Epithelial cell of esophagus (primary cell): ENCODE measurements at regions not wholly inside any gene's neighbourhood (a gene's known extent, or its start where the extent isn't known, plus 50 kb on each side); places are given as distances from the start of the nearest gene placed in this dataset.

Source experiments
- DNase-seq: peaks from one replicate; pipeline ENCODE4 v3.0.0; 2010; ENCODE audit warnings: low read depth
- H3K4me3 ChIP-seq: 2 replicates; pipeline ENCODE4 v1.5.1; 2011; ENCODE audit warnings: mild to moderate bottlenecking, low read length, control low read depth
- TF ChIP-seq, protein P1 (sequence below): IDR thresholded peaks from 2 replicates; pipeline ENCODE4 v1.5.1; 2011; ENCODE audit warnings: low read depth, mild to moderate bottlenecking, low read length, control low read depth, inconsistent platforms; ENCODE audit not compliant: insufficient read depth; ENCODE audit errors: missing control alignments

DNA sequence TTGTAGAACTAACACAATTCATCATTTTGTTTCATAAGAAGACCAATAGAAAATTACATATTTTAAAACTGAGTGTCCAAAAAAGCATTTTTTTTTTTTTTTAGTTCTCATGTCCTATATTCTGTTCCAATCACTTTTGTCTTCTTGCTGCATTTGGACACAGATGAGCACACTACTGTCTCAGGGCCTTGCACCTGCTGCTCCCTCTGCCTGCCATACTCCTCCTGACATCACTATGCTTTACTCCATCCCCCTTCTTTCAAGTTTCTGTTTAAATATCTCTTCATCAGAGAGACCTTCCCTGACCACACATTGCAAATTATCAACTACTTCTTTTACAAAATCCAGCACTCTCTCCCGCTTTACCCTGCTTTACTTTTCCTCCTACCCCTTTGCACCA is 230.7 kb upstream of the GK2 start:
- H3K4me3 ChIP-seq: no peak overlapping the region
- TF ChIP-seq, protein P1, sequence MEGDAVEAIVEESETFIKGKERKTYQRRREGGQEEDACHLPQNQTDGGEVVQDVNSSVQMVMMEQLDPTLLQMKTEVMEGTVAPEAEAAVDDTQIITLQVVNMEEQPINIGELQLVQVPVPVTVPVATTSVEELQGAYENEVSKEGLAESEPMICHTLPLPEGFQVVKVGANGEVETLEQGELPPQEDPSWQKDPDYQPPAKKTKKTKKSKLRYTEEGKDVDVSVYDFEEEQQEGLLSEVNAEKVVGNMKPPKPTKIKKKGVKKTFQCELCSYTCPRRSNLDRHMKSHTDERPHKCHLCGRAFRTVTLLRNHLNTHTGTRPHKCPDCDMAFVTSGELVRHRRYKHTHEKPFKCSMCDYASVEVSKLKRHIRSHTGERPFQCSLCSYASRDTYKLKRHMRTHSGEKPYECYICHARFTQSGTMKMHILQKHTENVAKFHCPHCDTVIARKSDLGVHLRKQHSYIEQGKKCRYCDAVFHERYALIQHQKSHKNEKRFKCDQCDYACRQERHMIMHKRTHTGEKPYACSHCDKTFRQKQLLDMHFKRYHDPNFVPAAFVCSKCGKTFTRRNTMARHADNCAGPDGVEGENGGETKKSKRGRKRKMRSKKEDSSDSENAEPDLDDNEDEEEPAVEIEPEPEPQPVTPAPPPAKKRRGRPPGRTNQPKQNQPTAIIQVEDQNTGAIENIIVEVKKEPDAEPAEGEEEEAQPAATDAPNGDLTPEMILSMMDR: no peak
- no peak for DNase-seq

DNA sequence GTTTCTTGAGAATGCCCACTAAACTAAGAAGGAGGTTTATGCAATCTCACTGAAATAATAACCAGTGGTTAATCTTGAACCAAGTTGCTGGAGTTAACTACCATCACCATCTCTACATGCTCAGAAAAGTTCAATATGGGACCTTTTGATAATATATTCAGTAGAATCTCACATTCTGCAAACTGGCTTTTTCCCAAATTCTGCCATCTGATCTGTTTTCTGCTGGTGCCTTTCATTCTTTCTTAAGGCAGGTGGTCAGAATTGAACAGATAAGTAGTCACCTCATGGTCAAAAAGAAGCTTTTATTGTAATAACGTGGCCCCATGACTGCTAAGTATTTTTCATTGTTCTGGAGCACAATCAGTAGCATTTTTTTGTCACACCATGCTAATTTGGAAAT is 229.0 kb upstream of the GK2 start:
- no peak overlapping the region for H3K4me3 ChIP-seq
- DNase-seq: no peak
- TF ChIP-seq, protein P1: no peak

DNA sequence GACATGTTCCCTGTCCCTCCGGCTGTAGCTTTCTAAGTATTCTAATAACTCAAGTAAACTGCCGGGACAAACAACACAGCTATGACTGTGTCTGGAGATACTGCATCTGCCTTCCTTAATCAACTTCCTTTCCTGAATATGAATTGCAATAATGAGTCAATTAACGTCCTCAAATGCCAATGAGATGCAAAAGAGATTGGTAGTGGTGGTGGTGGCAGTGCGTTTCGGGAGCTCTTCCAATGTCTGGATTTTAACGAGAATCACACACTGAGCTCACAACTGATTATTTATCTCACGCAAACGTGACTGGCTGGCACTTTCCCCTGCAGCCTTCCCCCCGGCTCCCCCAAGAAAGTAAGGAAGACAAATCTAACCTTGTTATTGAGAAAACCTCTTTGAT is 226.1 kb upstream of the GK2 start:
- DNase-seq: no peak
- TF ChIP-seq, protein P1: no peak
- no peak overlapping the region for H3K4me3 ChIP-seq

DNA sequence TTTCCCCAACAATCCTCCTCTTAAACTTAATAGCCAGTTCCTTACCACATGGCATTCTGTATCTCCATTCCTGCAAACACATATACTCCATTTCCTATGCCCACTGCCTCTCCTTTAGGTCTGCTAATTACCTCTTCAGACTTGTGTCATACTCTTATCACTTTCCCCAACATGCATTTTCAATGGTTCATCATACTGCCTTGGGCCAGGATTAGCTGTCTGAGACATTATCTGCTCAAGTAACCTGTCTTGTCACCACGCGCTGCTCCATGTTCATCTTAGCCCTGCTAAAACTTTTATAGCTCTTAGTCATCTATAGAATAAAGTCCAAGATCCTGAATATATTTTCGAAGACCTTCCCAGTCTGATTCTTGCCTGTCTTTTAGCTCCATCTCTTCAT is 224.1 kb upstream of the GK2 start:
- TF ChIP-seq, protein P1: no peak
- H3K4me3 ChIP-seq: no peak overlapping the region
- DNase-seq: peak; percentile 36

DNA sequence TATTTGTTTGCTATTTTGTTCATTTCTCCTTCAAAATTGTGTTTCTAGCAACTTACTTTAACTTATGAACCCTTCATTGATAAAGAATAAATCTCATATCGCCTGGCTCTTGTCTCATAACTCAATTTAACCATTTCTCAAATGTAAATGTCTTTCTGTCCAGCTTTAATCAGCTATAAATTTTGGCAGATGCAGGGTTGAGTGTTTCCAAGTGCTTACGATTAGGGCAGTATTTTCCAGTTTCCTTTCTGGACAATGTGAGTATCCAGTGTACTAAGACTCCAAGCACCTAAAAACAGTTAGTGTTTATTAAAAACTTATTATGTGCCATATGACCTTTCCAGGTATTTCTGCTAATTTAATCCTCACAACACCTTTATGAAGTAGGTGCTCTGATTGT is 218.6 kb upstream of the GK2 start:
- H3K4me3 ChIP-seq: no peak overlapping the region
- TF ChIP-seq, protein P1: no peak
- no peak for DNase-seq

DNA sequence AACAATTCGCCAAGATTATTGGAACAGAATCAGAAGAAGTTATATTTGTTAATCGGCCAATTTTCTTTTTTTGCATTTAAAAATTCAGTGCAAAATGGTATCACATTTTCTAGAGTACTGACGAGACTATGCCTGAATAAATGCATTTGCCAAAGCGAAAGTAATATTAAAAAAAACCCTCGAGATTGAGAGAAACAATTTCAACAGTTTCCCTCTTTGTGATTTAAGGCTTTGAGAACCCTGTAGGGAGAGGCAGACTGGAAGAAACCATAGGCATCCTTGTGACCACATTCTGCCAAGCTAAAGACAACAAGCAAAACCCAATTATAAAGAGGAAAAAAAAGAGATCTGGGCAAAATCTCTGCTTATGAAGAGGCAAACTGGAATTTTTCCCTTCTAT is 218.1 kb upstream of the GK2 start:
- H3K4me3 ChIP-seq: no peak overlapping the region
- TF ChIP-seq, protein P1: no peak
- no peak for DNase-seq

DNA sequence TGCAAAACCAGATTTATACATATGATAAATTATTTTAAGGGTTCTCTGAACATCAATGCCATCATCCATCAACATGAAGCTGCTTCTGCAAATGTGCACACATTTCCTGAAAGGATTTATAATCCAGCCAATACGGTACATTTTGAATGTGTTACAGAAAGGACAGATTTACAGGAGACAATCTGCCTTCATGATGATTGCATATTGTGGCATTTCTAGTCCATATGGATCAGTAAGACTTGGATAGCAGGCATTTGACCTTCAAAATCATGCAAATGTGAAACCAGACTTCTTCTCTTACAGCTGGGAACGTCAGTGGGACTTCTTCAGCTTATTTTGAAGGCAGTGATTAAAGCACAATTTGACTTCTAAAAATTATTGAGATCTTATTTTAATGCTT is 217.3 kb upstream of the GK2 start:
- H3K4me3 ChIP-seq: no peak overlapping the region
- TF ChIP-seq, protein P1: no peak
- no peak for DNase-seq
